ENCODE measurements at regions not wholly inside any gene's neighbourhood (a gene's known extent, or its start where the extent isn't known, plus 50 kb on each side); places are given as distances from the start of the nearest gene placed in this dataset.
"Not testable (repeated sequence)": the region's sequence is repeated elsewhere in the genome, so short reads cannot be mapped to it uniquely, and the experiment has no call there.

- POLR2A ChIA-PET; H4K20me1 ChIP-seq (ENCODE audit: insufficient read depth); H3K9ac ChIP-seq; DNase-seq; H3K4me2 ChIP-seq; H3K27me3 ChIP-seq (ENCODE audit: insufficient read depth); H3K4me1 ChIP-seq (ENCODE audit: control insufficient read depth in 1 of 2, insufficient read depth in 2 of 2, low read depth in 1 of 2, low read length in 1 of 2); H3K27ac ChIP-seq (ENCODE audit: low read depth in 2 of 2, low read length in 1 of 2); H3K4me3 ChIP-seq (ENCODE audit: low read depth in 2 of 2, low read length in 1 of 2); H3K9me2 ChIP-seq; H2AFZ ChIP-seq (ENCODE audit: low read depth): not testable (repeated sequence)
- Histone ChIP-seq H3K36me3 (replicated peaks in 1 of 2; ENCODE audit: control insufficient read depth in 1 of 2, insufficient read depth in 2 of 2, low read length in 1 of 2) (peaks cover 54 to 92% of the 10 kb centered on the region in 2 experiments), H3F3A (replicated peaks; ENCODE audit: insufficient read depth) (peaks cover 24% of the 10 kb centered on the region), H3K79me2 (ENCODE audit: insufficient read depth) (peaks cover 72% of the 10 kb centered on the region), H3K9me3 (peaks cover 43% of the 10 kb centered on the region)
- CTCF ChIA-PET, result interaction anchor here (1.6 to 2.9 kb wide), 2 partner anchors 14 to 120 kb away, joined by 3 to 10 read pairs; no protein-coding TSS in a partner anchor
- 98% methylated on average over 4 of the region's 4 CpGs for WGBS (ENCODE audit: low lambda C conversion rate)
Observed at GRCh38 chr17:63287006-63287405, 159.1 kb downstream of the CYB561 start.

DNA sequence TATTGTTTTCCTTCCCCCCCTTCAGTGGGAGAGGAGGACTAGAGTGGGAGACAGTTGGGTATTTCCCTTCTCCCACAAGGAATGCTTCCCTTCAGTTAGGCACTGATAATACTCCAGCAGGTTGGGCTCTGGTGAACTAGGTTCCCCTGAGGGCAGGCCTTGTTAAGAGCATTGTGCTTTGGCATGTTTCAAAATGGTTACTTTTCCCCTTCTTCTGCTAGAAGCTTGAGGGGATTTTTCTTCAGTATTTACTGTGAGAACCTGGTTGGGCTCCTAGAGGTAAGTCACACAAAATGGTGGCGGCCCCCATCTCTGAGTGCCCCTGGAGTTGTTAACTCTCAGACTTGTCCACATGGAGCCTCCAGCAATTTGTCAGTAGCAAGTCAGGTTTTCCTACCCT is 156.2 kb downstream of the CYB561 start:
- H3K27ac ChIP-seq (ENCODE audit: low read depth in 2 of 2, low read length in 1 of 2), result no peak overlapping the region
- no peak overlapping the region for H2AFZ ChIP-seq (ENCODE audit: low read depth)
- ChIA-PET POLR2A (no interaction called here), CTCF (interaction anchor here (0.8 to 1.1 kb wide), 2 partner anchors 9 to 208 kb away, joined by 3 read pairs; no protein-coding TSS in a partner anchor)
- no peaks in the 10 kb centered on the region for H3K9me2 ChIP-seq
- peaks cover 59% of the 10 kb centered on the region for H3K79me2 ChIP-seq (ENCODE audit: insufficient read depth)
- peaks cover 45% of the 10 kb centered on the region for H3F3A ChIP-seq (replicated peaks; ENCODE audit: insufficient read depth)
- H3K4me2 ChIP-seq, result no peak overlapping the region
- H3K4me3 ChIP-seq (ENCODE audit: low read depth in 2 of 2, low read length in 1 of 2), result no peak overlapping the region
- H3K9me3 ChIP-seq, result peaks cover 24% of the 10 kb centered on the region
- TF ChIP-seq, protein P1, sequence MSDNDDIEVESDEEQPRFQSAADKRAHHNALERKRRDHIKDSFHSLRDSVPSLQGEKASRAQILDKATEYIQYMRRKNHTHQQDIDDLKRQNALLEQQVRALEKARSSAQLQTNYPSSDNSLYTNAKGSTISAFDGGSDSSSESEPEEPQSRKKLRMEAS (IDR thresholded peaks at IDR 0.05; ENCODE audit: low read depth), result no peak
- TF ChIP-seq RXRA (IDR thresholded peaks at IDR 0.05; ENCODE audit: borderline replicate concordance, low read depth) (no peak), NFIC (IDR thresholded peaks at IDR 0.05; ENCODE audit: borderline replicate concordance) (no peak), GABPA (IDR thresholded peaks at IDR 0.05; ENCODE audit: low read depth) (no peak), RAD21 (IDR thresholded peaks at IDR 0.05; ENCODE audit: low read length) (no peak), FOXM1 (IDR thresholded peaks at IDR 0.05; ENCODE audit: low read depth) (no peak), RCOR1 (IDR thresholded peaks at IDR 0.05; ENCODE audit: low read length) (no peak), FOSL2 (IDR thresholded peaks at IDR 0.05; ENCODE audit: borderline replicate concordance, low read depth) (no peak), MEF2A (IDR thresholded peaks at IDR 0.05; ENCODE audit: borderline replicate concordance, low read depth) (no peak)
- H3K27me3 ChIP-seq (ENCODE audit: insufficient read depth), result no peaks in the 10 kb centered on the region
- peaks cover 10 to 23% of the 10 kb centered on the region in 2 experiments; a peak in 3 of 4 replicates for H3K4me1 ChIP-seq (ENCODE audit: control insufficient read depth in 1 of 2, insufficient read depth in 2 of 2, low read depth in 1 of 2, low read length in 1 of 2)
- no peak for DNase-seq
- no peak overlapping the region for H3K9ac ChIP-seq
- H3K36me3 ChIP-seq (replicated peaks in 1 of 2; ENCODE audit: control insufficient read depth in 1 of 2, insufficient read depth in 2 of 2, low read length in 1 of 2), result peaks cover 36 to 69% of the 10 kb centered on the region in 2 experiments
- 100% methylated on average over 1 of the region's 1 CpG for WGBS (ENCODE audit: low lambda C conversion rate)
- no peaks in the 10 kb centered on the region for H4K20me1 ChIP-seq (ENCODE audit: insufficient read depth)

DNA sequence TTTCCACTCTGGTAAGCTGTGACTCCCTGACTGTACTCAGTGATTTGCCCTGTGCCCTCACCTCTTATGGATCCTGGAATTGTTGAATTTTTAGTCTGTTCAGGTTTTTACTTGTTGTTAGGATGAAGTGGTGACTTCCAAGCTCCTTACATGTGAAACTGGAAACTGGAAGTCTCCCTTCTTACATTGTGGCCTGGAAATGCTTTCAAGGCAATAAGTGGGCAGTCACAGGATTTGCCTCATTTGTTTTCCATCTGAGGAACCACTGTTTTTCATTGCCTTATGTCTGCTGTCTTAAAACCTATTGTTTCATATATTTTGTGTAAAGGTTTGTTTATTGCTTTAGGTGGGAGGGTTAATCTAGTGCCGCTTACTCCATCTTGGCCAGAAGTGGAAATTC is 155.8 kb downstream of the CYB561 start:
- CTCF ChIA-PET, result interaction anchor here (0.8 to 1.3 kb wide), 3 partner anchors 10 to 208 kb away, joined by 3 to 4 read pairs (median 3); no protein-coding TSS in a partner anchor
- TF ChIP-seq YY1 (IDR thresholded peaks at IDR 0.05; ENCODE audit: low read depth) (no peak), PBX3 (IDR thresholded peaks at IDR 0.05) (no peak), NRF1 (IDR thresholded peaks at IDR 0.05; ENCODE audit: low read depth, low read length) (no peak), JUND (IDR thresholded peaks at IDR 0.05) (no peak), RCOR1 (IDR thresholded peaks at IDR 0.05; ENCODE audit: low read length) (no peak), TCF12 (IDR thresholded peaks at IDR 0.05) (no peak), POLR2AphosphoS5 (IDR thresholded peaks at IDR 0.05; ENCODE audit: low read depth, low read length) (no peak), CHD2 (IDR thresholded peaks at IDR 0.05; ENCODE audit: low read length, partially characterized antibody) (no peak), RXRA (IDR thresholded peaks at IDR 0.05; ENCODE audit: borderline replicate concordance, low read depth) (no peak), FOSL2 (IDR thresholded peaks at IDR 0.05; ENCODE audit: borderline replicate concordance, low read depth) (no peak), TEAD4 (IDR thresholded peaks at IDR 0.05; ENCODE audit: borderline replicate concordance, insufficient read depth) (no peak), GABPA (IDR thresholded peaks at IDR 0.05; ENCODE audit: low read depth) (no peak), MXI1 (IDR thresholded peaks at IDR 0.05; ENCODE audit: low read depth, low read length) (no peak), FOXJ3 (CRISPR knock-in tag; IDR thresholded peaks at IDR 0.05) (no peak), RAD21 (IDR thresholded peaks at IDR 0.05; ENCODE audit: low read length) (no peak), MEF2A (IDR thresholded peaks at IDR 0.05; ENCODE audit: borderline replicate concordance, low read depth) (no peak), RFX5 (IDR thresholded peaks at IDR 0.05; ENCODE audit: low read length) (no peak), SMC3 (IDR thresholded peaks at IDR 0.05; ENCODE audit: low read depth, low read length) (no peak), NFIC (IDR thresholded peaks at IDR 0.05; ENCODE audit: borderline replicate concordance) (no peak)
- TF ChIP-seq, protein P2, sequence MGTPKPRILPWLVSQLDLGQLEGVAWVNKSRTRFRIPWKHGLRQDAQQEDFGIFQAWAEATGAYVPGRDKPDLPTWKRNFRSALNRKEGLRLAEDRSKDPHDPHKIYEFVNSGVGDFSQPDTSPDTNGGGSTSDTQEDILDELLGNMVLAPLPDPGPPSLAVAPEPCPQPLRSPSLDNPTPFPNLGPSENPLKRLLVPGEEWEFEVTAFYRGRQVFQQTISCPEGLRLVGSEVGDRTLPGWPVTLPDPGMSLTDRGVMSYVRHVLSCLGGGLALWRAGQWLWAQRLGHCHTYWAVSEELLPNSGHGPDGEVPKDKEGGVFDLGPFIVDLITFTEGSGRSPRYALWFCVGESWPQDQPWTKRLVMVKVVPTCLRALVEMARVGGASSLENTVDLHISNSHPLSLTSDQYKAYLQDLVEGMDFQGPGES (IDR thresholded peaks at IDR 0.05; ENCODE audit: low read depth, low read length), result no peak
- DNase-seq, result no peak
- POLR2A ChIA-PET, result no interaction called here
- Histone ChIP-seq H3K36me3 (replicated peaks in 1 of 2; ENCODE audit: control insufficient read depth in 1 of 2, insufficient read depth in 2 of 2, low read length in 1 of 2) (peaks cover 32 to 68% of the 10 kb centered on the region in 2 experiments), H3K4me1 (ENCODE audit: control insufficient read depth in 1 of 2, insufficient read depth in 2 of 2, low read depth in 1 of 2, low read length in 1 of 2) (peaks cover 10 to 23% of the 10 kb centered on the region in 2 experiments; a peak in 3 of 4 replicates), H3K9me2 (no peaks in the 10 kb centered on the region), H3K9me3 (peaks cover 22% of the 10 kb centered on the region), H2AFZ (ENCODE audit: low read depth) (no peak overlapping the region), H3K79me2 (ENCODE audit: insufficient read depth) (peaks cover 56% of the 10 kb centered on the region), H3K4me3 (ENCODE audit: low read depth in 2 of 2, low read length in 1 of 2) (no peak overlapping the region), H4K20me1 (ENCODE audit: insufficient read depth) (no peaks in the 10 kb centered on the region), H3K9ac (no peak overlapping the region), H3K27me3 (ENCODE audit: insufficient read depth) (no peaks in the 10 kb centered on the region), H3K27ac (ENCODE audit: low read depth in 2 of 2, low read length in 1 of 2) (no peak overlapping the region), H3K4me2 (no peak overlapping the region), H3F3A (replicated peaks; ENCODE audit: insufficient read depth) (peaks cover 50% of the 10 kb centered on the region)
- WGBS (ENCODE audit: low lambda C conversion rate), result 100% methylated on average over 1 of the region's 1 CpG
